B cell (primary cell): ENCODE measurements at regions not wholly inside any gene's neighbourhood (a gene's known extent, or its start where the extent isn't known, plus 50 kb on each side); places are given as distances from the start of the nearest gene placed in this dataset.

Source experiments
- EZH2 ChIP-seq: IDR thresholded peaks from 2 replicates; pipeline ENCODE4 v1.6.1; 2012; ENCODE audit warnings: borderline replicate concordance, low read depth, mild to moderate bottlenecking, moderate library complexity, low read length; ENCODE audit not compliant: insufficient read depth, poor library complexity, severe bottlenecking
- TF ChIP-seq, protein P1 (sequence below): fragments of 200-600 bp; IDR thresholded peaks from one replicate; pipeline ENCODE4 v1.8.0; 2022; ENCODE audit warnings: antibody characterized with exemption, mild to moderate bottlenecking

DNA sequence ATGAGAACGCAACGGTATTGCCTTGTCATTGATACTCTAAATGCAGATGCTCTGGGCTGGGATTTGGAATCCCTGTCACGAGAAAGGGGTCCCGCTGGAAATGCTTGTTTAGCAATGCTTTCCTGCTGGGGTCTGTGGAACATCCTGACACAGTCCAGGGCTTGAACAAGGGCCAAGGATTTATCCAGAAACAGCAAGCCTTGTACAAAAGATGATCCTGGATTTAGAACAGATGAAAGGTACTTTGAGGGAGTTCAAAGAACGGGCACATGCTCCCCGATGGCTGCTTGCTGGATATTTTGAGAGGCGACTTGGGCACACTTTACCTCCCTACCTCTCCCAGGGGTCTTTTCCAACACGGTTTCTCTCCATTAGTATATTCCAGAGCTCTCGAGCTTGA is 108.1 kb upstream of the CELF4 start:
- TF ChIP-seq, protein P1, sequence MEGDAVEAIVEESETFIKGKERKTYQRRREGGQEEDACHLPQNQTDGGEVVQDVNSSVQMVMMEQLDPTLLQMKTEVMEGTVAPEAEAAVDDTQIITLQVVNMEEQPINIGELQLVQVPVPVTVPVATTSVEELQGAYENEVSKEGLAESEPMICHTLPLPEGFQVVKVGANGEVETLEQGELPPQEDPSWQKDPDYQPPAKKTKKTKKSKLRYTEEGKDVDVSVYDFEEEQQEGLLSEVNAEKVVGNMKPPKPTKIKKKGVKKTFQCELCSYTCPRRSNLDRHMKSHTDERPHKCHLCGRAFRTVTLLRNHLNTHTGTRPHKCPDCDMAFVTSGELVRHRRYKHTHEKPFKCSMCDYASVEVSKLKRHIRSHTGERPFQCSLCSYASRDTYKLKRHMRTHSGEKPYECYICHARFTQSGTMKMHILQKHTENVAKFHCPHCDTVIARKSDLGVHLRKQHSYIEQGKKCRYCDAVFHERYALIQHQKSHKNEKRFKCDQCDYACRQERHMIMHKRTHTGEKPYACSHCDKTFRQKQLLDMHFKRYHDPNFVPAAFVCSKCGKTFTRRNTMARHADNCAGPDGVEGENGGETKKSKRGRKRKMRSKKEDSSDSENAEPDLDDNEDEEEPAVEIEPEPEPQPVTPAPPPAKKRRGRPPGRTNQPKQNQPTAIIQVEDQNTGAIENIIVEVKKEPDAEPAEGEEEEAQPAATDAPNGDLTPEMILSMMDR, result no peak
- TF ChIP-seq EZH2, result no peak
